Non-pigmented ciliary epithelial cell (primary cell): ENCODE measurements at regions not wholly inside any gene's neighbourhood (a gene's known extent, or its start where the extent isn't known, plus 50 kb on each side); places are given as distances from the start of the nearest gene placed in this dataset.
"Not testable (repeated sequence)": the region's sequence is repeated elsewhere in the genome, so short reads cannot be mapped to it uniquely, and the experiment has no call there.

ENCODE experiments used
- DNase-seq: peaks from one replicate; pipeline ENCODE4 v3.0.0-alpha.2; 2010; ENCODE audit warnings: low read depth

- no peak for DNase-seq
Observed at GRCh38 chr5:159456722-159457465, 126.6 kb upstream of the IL12B start.

- no peak for DNase-seq
Observed at GRCh38 chr5:159458217-159458711, 128.0 kb upstream of the IL12B start.

DNA sequence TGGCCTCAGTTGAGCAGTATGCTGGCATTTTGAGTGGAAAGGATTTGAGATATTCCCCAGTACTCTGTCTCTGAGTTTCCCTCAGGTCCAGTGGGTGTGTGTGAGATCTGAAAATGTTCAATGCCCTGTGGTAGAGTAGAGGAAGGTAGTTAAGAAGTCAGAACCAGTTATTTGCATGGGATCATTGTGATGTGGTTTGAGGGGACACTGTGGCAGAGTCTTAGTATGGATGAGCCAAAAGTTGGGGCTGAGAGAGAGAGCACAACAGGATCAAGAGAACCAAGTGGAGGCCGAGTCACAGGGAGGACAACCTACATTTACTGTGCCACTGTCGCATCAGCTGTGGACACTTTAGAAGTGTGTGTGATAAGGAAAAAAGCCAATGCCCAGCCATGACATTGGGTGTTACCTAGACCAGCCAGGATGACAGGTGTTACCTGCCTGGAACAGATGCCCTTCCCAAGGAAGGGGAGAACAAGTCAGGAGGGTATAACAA is 128.9 kb upstream of the IL12B start:
- no peak for DNase-seq

DNA sequence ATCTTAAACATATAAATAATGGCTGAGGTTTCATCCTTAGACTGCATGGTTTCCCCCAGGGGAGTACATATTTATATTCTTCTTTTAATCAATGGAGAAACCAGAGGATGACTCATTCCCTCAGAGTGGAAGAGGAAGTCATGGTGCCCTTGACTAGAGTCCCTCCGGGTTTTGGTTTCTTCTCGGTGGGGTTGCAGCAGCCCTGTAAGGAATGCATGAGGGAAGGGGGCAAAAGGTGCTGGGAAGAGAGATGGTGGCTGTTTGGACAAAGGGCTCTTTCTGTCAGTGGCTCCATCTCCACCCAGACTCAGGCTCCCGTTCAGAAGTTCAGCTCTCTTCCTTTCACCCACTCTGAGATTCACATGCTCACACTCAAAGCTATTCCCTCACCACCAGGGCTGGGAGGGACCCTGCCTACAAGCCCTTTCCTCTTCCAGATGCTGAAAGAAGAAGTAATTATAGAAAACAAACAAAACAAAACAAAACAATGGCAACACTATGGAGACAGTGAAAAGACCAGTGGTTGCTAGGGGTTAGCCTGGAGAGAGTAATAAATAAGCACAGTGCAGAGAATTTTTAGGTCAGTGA is 129.8 kb upstream of the IL12B start:
- DNase-seq: no peak

DNA sequence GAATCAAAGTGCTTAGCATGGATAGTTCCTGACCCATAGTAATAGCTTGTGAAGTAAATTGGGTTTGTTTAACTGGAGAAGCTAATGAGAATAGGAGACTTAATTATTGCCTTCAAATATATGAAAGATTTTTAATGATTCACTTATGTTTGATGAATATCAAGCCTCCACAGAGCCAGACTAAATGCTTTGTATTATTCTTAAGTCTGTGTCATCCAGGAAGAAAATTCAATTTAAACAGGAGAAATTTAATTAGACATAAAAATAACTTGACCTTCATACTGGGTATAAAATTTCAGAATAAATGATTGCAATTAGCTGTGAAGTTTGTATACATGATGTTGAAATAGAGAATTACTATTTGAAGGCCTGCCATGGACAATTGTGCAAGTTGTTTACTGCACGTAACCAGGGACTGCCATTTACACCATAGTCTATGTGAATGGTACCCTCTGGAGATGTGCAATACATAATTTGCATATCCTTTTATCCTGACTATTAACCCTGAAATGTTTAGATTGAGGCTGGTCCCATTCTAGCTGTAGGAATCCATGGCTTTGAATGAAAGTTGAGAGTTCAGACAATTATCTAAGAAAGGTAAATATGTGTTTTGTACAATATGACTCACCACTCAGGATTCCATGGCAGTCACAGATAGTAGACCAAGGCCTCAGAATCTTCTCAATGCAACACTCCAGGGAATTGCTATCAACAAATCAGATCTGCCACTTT is 133.5 kb upstream of the IL12B start:
- DNase-seq: no peak

DNA sequence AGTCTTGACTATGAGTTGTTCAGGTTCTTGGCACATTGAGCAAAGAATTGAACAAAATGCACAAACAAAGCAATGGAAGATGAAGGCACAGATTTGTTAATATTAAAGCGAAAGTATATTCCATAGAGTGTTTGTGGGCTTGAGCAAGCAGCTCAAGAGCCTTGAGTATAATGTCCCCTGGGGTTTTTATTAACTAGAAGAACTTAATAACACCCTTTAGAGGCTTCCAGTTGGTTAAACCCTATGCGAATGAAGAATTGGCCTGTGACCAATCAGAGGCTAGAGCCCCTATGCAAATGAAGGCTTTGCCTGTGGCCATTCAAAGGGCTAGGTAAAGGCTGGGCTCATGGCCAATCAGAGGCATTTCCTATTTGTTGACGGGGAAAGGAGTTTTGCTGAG is 135.3 kb upstream of the IL12B start:
- DNase-seq: no peak

GRCh38 chr5:159467666-159468065 is 137.4 kb upstream of the IL12B start:
- no peak for DNase-seq

DNA sequence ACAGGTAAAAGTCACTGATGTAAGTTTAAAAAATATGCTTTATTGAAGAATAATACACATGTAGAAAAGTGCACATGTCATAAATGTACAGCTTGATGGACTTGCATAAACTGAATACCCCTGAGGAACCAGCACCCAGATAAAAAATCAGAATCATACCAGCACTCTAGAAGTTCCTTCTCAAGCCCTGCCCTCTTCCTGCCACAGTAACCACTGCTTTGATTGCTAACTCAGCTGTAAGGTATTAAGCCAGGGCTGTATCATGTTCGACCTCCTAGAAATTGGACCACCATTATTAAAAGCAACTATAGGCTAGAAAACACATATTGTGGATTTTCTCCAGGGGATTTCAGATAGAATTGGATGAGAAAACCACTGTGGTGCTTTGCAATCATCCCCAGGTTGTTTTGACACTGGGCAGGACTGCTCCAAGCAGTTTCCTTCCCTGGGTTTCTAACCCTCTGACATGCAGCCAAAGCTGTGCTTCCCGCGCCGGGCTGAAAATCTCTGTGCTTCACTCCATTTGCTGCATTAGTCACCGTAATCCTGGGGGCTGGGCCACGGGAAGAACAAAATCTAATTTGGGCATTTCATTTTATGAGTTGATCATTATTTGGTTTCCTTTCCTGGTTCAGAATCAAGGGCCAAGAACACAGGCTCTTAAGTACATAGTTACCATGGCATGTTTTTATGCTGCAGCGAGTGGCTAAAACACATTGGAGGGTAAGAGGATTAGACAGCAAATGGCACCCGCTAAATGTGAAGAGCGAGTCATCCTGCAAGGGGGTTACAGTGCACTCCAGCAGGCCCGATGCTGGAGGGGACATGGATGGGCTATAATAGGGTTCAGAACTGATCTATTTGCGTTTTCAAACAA is 139.4 kb upstream of the IL12B start:
- DNase-seq: no peak

DNA sequence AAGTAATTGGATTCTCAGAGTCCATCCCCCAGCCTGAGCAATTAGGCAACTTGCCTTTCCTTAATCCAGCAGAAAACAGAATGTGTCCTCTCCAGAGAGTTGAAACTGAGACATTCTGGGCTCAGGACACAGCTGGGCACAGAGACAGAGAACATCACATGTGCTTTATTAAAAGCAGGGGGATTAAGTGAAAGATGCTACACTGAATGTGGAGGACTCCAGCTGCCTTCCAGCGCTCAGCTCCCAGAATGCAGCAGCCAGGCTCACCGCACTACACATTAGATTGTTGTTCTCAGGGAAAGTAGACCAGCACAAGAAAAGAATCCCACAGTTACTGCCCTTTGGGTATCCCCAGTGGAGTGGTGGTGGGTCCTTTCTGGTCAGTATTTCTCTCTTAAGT is 141.6 kb upstream of the IL12B start:
- DNase-seq: no peak

DNA sequence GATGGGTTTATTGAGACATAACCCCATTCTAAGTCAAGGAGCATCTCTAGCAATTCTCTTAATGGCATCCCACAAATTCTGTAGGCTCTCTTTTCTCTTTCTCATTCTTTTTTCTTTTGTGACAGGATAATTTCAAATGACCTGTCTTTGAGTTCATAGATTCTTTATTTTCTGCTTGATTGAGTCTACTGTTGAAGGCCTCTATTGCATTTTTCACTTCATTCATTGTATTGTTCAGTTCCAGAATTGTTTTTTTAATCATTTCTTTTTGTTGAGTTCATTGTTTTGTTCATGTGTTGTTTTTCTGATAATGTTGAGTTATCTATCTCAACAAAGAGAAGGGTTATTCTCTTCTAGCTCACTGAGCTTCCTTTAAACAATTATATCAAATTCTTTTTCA is 144.7 kb upstream of the IL12B start:
- DNase-seq: no peak

DNA sequence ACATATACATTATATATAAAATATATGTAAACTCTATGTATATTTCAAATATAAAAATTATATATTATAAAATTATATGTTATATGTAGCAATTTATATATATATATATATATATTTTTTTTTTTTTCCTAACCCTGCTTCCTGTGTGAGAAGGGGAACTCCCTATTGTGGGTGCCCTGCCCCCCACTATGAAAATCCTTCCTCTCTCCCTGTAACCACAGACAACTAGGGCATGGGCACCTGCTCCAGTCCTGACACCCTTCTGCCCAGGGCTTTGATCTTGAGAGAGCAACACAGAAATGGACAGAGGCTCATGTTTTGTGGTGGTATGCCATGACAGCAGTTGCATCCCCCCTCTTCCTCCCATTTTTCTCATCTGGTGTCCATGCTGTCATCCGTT is 148.7 kb upstream of the IL12B start:
- no peak for DNase-seq

DNA sequence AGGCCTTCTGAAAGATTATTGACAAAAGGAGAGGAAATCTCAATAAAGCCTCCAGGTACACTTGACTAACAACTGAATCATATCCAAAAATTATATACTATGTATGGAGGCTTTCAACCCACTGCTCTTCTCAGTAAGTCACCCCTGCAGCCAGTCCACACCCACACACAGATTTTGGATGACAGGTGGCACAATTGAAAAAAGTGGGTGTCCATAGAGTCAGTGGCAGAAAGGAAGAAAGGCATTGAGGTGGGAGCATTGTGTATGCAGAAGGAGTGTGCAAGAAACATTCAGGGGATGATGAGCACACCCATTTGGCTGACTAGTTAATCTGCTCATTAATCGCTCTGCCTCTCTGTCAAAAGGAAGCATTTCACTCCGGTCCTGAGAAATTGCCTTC is 150.6 kb upstream of the IL12B start:
- no peak for DNase-seq

DNA sequence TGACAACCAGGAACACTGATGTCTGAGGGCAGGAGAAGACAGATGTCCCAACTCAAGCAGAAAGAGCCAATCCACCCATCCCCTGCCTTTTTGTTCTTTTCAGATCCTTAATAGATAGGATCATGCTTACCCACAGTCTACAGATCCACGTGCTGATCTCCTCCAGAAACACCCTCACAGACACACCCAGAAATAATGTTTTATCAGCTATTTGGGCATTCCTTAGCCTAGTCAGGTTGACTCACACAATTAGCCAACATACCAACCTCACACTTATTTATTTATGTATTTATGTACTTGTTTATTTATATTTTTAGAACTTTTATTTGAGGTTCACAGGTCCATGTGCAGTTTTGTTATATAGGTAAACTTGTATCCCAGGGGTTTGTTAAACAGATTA is 151.5 kb upstream of the IL12B start:
- DNase-seq: no peak

- no peak for DNase-seq
Observed at GRCh38 chr5:159486836-159487235, 156.5 kb upstream of the IL12B start.

- no peak for DNase-seq
Observed at GRCh38 chr5:159488516-159488915, 158.2 kb upstream of the IL12B start.

DNA sequence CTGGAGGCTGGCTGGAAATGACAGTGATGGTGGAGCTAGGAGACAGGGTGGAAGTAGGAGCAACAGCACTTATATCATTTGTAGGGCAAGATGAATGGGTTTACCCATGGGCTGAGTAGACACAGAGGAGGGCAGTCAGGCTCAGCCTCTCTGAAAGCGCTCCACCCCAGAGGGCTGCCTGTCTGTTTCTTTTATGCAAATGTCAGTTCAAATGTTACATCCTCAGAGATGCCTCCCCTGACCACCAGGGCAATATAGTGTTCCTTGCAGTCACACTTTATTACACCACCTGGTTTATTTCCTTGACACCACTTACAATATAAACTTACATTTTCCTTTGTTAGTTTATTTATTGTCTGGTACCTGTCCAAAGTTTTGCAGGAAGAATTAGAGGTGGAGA is 159.5 kb upstream of the IL12B start:
- DNase-seq: no peak

GRCh38 chr5:159490507-159490906 is 160.2 kb upstream of the IL12B start:
- DNase-seq: no peak

DNA sequence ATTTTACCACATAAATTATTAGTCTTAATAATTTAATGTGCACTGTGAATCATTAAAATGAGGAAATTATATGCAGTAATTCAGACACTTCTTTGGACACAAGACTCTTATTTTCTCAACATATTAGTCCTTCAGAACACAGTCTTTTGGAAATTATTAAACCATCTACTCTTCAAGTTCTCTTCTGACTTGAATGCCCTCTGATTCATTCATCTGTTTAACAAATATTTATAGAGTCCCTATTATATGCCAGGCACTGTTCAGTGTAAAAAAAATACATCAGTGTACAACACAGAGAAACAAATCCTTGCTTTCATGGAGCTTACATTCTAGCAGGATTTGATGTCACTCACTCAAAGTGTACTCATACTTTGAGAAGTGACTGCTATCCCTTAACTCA is 163.4 kb upstream of the IL12B start:
- no peak for DNase-seq

DNA sequence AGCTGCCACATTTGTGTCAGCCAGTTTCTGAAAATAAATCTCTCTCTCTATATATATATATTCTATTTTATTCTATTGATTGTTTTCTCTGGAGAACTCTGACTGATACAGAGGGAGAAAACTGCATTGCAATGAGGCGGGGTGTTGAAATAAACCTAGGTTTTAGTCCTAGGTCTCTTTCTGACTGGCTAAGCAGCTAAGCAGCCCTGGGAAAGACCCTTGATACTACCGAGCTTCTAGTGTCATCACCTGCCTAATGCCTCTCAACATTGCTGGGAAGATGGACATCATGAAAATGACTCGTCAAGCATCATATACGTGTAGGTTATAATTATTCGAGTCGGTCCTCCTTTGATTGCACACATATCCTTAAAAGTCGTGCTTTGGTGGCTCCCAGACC is 166.5 kb upstream of the IL12B start:
- DNase-seq: no peak

- DNase-seq: no peak
Observed at GRCh38 chr5:159497221-159497620, 166.9 kb upstream of the IL12B start.

DNA sequence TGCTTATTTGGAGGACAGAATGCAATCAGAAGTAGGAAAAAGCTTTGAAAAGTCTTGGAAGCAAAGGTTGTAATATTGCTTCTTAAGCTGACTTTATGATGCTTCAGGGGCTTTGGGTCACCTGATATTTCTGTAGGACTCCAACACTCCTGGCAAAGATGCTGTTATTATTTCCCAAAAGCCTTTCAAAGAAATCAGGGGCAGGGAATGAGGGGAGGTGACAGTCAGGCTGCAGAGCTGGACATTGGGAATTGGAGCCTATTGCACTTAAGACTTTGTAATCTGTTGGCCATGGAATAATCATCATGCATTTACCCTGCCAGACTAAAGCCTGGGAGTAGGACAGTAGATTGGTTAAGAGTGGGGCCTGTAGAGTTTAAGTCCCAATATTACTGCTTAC is 168.3 kb upstream of the IL12B start:
- DNase-seq: no peak

DNA sequence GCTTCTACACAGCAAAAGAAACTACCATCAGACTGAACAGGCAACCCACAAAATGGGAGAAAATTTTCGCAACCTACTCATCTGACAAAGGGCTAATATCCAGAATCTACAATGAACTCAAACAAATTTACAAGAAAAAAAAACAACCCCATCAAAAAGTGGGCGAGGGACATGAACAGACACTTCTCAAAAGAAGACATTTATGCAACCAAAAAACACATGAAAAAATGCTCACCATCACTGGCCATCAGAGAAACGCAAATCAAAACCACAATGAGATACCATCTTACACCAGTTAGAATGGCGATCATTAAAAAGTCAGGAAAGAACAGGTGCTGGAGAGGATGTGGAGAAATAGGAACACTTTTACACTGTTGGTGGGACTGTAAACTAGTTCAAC is 171.8 kb upstream of the IL12B start:
- DNase-seq: not testable (repeated sequence)
